Ishikawa (cell line): ENCODE measurements at regions not wholly inside any gene's neighbourhood (a gene's known extent, or its start where the extent isn't known, plus 50 kb on each side); places are given as distances from the start of the nearest gene placed in this dataset.
A peak's percentile ranks its signal among the peaks of the same experiment; 100 is the strongest.

Experiments
- CEBPB ChIP-seq: IDR thresholded peaks from 2 replicates; pipeline ENCODE4 v1.6.1; 2012
- CREB1 ChIP-seq: IDR thresholded peaks from 2 replicates; pipeline ENCODE4 v1.6.1; 2012; ENCODE audit warnings: low read depth
- EGR1 ChIP-seq: IDR thresholded peaks from 2 replicates; pipeline ENCODE4 v1.6.1; 2012
- EP300 ChIP-seq: IDR thresholded peaks from 2 replicates; pipeline ENCODE4 v1.6.1; 2012; ENCODE audit warnings: borderline replicate concordance
- FOXM1 ChIP-seq: IDR thresholded peaks from 2 replicates; pipeline ENCODE4 v1.6.1; 2012; ENCODE audit warnings: low read depth, borderline replicate concordance
- MAX ChIP-seq: IDR thresholded peaks from 2 replicates; pipeline ENCODE4 v1.6.1; 2012
- NFIC ChIP-seq: IDR thresholded peaks from 2 replicates; pipeline ENCODE4 v1.6.1; 2012
- RAD21 ChIP-seq: IDR thresholded peaks from 2 replicates; pipeline ENCODE4 v1.6.1; 2012; ENCODE audit warnings: low read depth
- REST ChIP-seq: IDR thresholded peaks from 2 replicates; pipeline ENCODE4 v1.6.1; 2012; ENCODE audit warnings: low read depth, mild to moderate bottlenecking
- TAF1 ChIP-seq: IDR thresholded peaks from 2 replicates; pipeline ENCODE4 v1.6.1; 2012; ENCODE audit warnings: low read depth, mild to moderate bottlenecking
- TCF12 ChIP-seq: IDR thresholded peaks from 2 replicates; pipeline ENCODE4 v1.6.1; 2012; ENCODE audit warnings: low read depth
- TEAD4 ChIP-seq: IDR thresholded peaks from 2 replicates; pipeline ENCODE4 v1.6.1; 2012
- USF1 ChIP-seq: IDR thresholded peaks from 2 replicates; pipeline ENCODE4 v1.6.1; 2012
- YY1 ChIP-seq: IDR thresholded peaks from 2 replicates; pipeline ENCODE4 v1.6.1; 2012; ENCODE audit warnings: low read depth
- ZBTB7A ChIP-seq: IDR thresholded peaks from 2 replicates; pipeline ENCODE4 v1.6.1; 2012; ENCODE audit warnings: low read depth

DNA sequence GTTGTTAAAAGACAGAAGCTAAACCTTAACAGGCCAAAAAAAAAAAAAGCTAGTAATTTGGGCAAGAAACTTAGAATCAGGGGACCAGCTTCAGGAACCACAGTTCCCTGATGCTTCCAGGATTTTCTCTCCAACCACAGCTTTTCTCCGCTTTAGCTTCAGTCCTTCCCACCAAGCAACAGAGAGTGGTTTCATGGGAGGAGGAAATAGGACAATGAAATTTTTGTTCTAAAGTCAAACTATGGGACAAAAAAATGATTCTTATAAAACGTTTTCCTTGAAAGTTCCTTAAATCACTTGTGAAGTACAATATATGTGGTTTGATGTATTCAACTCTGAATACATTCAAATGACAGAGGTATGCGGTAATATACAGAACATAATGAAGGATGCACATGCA, 71.0 kb upstream of the DHX15 start:
- no peak for TF ChIP-seq CREB1
- TF ChIP-seq NFIC: no peak
- no peak for TF ChIP-seq YY1
- no peak for TF ChIP-seq MAX
- TF ChIP-seq REST: no peak
- TF ChIP-seq EGR1: no peak
- no peak for TF ChIP-seq USF1
- TF ChIP-seq CEBPB: no peak
- no peak for TF ChIP-seq TCF12
- TF ChIP-seq EP300: no peak
- TF ChIP-seq RAD21: no peak
- no peak for TF ChIP-seq ZBTB7A
- TF ChIP-seq TEAD4: no peak

DNA sequence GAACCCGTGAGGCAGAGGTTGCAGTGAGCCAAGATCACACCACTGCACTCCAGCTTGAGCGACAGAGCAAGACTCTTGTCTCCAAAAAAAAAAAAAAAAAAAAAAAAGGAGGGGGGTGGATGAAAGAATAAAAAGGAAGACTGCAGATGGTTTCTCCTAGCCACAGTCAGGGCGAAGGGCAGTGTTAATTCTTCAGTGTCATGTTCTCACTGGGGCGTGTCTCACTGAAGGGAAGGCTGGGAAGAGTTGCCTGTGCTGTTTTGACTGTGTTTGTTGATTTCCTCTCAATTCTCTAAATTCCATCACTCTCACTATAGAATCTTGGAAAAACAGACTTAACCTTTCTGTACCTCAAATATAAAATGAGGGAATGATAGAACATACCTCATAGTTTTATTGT, 71.6 kb upstream of the DHX15 start:
- no peak for TF ChIP-seq EGR1

DNA sequence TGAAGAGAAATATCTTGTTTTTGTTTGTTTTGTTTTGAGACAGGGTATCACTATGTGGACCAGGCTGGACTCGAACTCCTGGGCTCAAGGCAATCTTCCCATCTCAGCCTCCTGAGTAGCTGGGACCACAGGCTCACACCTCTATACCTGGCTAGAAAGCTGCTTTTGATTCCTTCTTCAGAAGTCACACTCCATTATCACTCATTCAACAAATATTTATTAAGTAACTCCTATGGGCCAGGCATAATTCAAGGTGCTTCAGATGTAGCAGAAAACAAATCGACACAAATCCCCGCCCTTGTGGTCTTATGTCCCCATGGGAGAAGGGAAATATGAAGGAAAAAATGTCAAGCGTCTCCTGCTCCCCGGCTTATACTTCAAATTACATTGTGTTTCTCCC, 72.6 kb upstream of the DHX15 start:
- TF ChIP-seq EGR1 (no peak), TAF1 (no peak), RAD21 (no peak), FOXM1 (no peak), EP300 (no peak), MAX (no peak), USF1 (no peak), CEBPB (no peak), NFIC (no peak), REST (no peak), TEAD4 (no peak), CREB1 (no peak), TCF12 (no peak), YY1 (no peak), ZBTB7A (no peak)

GRCh38 chr4:24657768-24658617, 73.6 kb upstream of the DHX15 start:
- TF ChIP-seq EP300 (peak; percentile 85), MAX (peak; percentile 65), TEAD4 (peak; percentile 84), TAF1 (no peak), RAD21 (peak; percentile 8; the same call in 1 of the 2 replicates), EGR1 (no peak), TCF12 (peak; percentile 90), NFIC (peak; percentile 97), REST (no peak), ZBTB7A (no peak), FOXM1 (peak; percentile 54; the same call in 1 of the 2 replicates), YY1 (0 out of 2 replicates have a peak, but pooled peaks have one; percentile 8), CREB1 (no peak), USF1 (no peak), CEBPB (peak; percentile 97)
